ENCODE measurements at regions not wholly inside any gene's neighbourhood (a gene's known extent, or its start where the extent isn't known, plus 50 kb on each side); places are given as distances from the start of the nearest gene placed in this dataset.

DNA sequence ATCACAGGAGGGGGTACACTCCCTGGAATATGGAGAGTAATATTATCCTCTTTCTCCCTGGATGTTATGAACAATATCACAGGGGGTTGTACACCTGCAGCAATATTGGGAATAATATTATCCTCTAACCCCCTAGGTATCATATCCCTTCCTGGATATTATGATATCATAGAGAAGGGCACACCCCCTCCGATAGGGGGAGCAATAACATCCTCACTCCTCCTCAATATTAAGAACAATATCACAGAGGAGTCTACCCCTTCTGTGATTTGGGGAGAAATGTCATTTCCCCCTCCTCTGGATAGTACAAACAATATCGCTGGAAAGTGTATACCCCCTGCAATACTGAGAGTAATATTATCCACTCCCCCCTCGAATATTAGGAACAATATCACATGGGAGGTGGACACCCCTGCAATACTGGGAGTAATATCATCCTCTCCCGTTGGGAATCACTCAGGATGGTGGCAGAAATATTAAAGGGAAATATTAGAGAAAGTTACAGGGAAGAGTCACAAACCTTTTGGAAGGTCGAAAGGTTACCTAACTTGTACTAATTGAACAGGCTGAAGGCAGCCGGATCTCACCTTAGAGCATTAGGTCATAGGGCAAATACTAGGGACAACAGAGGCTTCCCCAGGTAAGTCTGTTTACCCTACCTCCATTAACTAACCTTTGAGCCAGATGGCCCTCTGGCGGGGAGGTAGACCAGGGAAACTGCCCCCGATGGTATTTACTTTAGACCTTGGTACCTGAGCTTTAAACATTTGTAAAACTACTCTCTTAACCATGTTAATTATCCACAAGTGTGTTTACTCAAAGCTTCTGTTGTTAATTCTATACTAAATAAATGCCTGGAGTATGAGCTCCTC is 57.5 kb upstream of the FREM1 start:
- no peaks in the 10 kb centered on the region for H3K27me3 ChIP-seq (ENCODE audit: low read length)
- H4K20me1 ChIP-seq (ENCODE audit: insufficient read depth, low read depth, low read length): no peaks in the 10 kb centered on the region

DNA sequence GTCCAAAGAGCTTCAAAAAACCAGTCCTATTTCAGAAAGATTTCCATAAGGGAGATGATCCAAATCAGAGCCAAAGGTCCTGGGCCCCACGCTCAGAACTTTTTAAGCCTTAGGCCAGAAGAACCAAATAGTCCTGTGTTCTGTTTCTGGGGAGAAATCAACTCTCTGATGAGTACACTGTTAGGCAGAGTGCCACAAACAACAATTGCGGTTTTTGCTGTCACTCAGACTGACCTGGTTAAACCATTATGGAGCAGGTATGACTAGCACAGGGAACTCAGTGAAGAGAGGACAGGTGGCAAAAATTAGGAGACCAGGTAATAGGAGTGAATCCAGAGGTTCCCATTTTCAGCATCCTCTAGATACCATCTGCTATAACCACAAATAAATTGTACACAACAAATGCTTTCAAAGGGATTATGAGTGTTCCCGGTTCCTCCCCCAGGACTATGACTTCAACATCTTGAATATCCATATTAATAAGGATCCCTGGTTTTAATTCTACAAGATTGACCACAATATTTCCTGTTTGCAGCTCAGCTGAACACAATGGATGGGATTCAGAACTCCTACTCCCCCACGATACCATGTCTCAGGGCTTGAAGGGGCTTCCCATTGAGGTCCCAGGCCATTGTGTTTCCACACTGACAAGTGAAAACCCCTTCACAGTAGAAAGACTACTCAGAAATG is 52.1 kb upstream of the FREM1 start:
- no peak overlapping the region for H3K9ac ChIP-seq (ENCODE audit: low read length)
- DNase-seq: no peak
- no peaks in the 10 kb centered on the region for H3K36me3 ChIP-seq (ENCODE audit: insufficient read depth, low read length)
- no peak overlapping the region for H3K4me3 ChIP-seq (ENCODE audit: low read length)
- H3K4me1 ChIP-seq (ENCODE audit: low read length): peaks cover 7% of the 10 kb centered on the region
- no peaks in the 10 kb centered on the region for H4K20me1 ChIP-seq (ENCODE audit: insufficient read depth, low read depth, low read length)
- H3K4me2 ChIP-seq (ENCODE audit: low read depth, low read length, poor library complexity, severe bottlenecking): no peak overlapping the region
- H3K79me2 ChIP-seq (ENCODE audit: low read length): no peaks in the 10 kb centered on the region
- no peaks in the 10 kb centered on the region for H3K27me3 ChIP-seq (ENCODE audit: low read length)
- no peak overlapping the region for H2AFZ ChIP-seq (ENCODE audit: low read length)
- H3K9me3 ChIP-seq (ENCODE audit: low read length): no peaks in the 10 kb centered on the region
- no peaks in the 10 kb centered on the region for H3K9me2 ChIP-seq (replicated peaks; ENCODE audit: insufficient read depth, low read length)
- no peak overlapping the region for H3K27ac ChIP-seq (ENCODE audit: low read length)

More for the DNA sequence above, 57.5 kb upstream of the FREM1 start:
- Histone ChIP-seq H3K9ac (ENCODE audit: low read length) (no peak overlapping the region), H3K79me2 (ENCODE audit: low read length) (no peaks in the 10 kb centered on the region), H2AFZ (ENCODE audit: low read length) (no peak overlapping the region), H3K9me2 (replicated peaks; ENCODE audit: insufficient read depth, low read length) (no peaks in the 10 kb centered on the region), H3K9me3 (ENCODE audit: low read length) (no peaks in the 10 kb centered on the region), H3K27ac (ENCODE audit: low read length) (no peak overlapping the region), H3K4me2 (ENCODE audit: low read depth, low read length, poor library complexity, severe bottlenecking) (no peak overlapping the region), H3K4me1 (ENCODE audit: low read length) (no peaks in the 10 kb centered on the region), H3K4me3 (ENCODE audit: low read length) (no peak overlapping the region), H3K36me3 (ENCODE audit: insufficient read depth, low read length) (no peaks in the 10 kb centered on the region)
- peak; percentile 57 for DNase-seq

DNA sequence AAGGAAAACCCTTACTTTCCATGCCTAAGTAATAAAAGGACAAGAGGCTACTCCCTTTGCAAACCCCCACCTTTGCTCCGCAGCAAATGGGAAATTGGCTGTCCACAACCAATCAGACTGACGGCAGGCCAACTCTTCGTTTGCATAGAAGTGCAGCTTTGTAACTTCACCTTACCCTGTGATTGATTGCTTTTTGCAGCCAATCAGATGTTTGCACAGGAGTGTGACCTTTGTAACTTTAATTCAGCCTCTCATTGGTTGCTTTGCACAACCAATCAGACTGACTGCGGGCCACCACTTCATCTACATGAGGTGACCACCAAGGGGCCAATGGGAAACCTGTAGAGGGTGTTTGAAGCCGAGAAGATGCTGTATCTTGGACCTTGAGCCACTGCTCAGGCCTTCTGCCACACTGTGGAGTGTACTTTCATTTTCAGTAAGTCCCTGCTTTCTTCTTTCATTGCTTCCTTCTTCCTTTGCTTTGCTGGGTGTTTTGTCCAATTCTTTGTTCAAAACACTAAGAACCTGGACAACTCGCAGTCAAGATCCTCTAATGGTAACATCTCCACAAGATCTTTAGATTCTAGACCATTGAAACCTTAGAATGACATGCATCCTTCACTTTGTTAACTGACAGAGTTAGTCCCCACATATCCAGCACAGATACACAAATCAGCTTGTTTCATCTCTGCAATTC is 51.3 kb upstream of the FREM1 start:
- Histone ChIP-seq H3K4me2 (ENCODE audit: low read depth, low read length, poor library complexity, severe bottlenecking) (peak overlapping the region; percentile 8), H3K9ac (ENCODE audit: low read length) (peak overlapping the region; percentile 35; the same call in 1 of the 2 replicates)

DNA sequence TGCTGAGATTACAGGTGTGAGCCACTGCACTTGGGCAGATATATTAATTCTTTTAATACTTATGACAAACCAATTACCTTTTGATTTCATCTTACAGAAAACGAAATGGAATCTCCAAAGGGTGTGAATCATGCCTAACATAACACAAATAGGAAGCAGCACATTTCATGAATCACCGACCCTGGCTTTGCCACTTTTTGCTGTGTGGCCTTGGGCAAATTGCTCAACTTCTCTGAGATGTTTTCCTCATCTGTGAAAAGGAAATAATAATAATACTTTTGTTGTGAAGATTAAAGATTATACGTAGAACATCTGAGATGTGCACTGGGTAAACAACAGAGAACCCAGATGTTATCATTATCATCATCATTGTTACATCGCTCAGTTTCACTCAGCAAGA is 50.7 kb upstream of the FREM1 start:
- H3K9ac ChIP-seq (ENCODE audit: low read length): no peak overlapping the region
- H3K4me3 ChIP-seq (ENCODE audit: low read length): no peak overlapping the region
- H3K4me2 ChIP-seq (ENCODE audit: low read depth, low read length, poor library complexity, severe bottlenecking): no peak overlapping the region

More for the DNA sequence above, 51.3 kb upstream of the FREM1 start:
- H3K9me2 ChIP-seq (replicated peaks; ENCODE audit: insufficient read depth, low read length): no peaks in the 10 kb centered on the region
- H2AFZ ChIP-seq (ENCODE audit: low read length): no peak overlapping the region
- no peak overlapping the region for H3K27ac ChIP-seq (ENCODE audit: low read length)
- no peaks in the 10 kb centered on the region for H3K36me3 ChIP-seq (ENCODE audit: insufficient read depth, low read length)
- H3K4me1 ChIP-seq (ENCODE audit: low read length): peaks cover 7% of the 10 kb centered on the region
- H3K9me3 ChIP-seq (ENCODE audit: low read length): no peaks in the 10 kb centered on the region
- DNase-seq: peak; percentile 48
- no peaks in the 10 kb centered on the region for H4K20me1 ChIP-seq (ENCODE audit: insufficient read depth, low read depth, low read length)
- H3K27me3 ChIP-seq (ENCODE audit: low read length): no peaks in the 10 kb centered on the region
- peak overlapping the region; percentile 43; the same call in 1 of the 2 replicates for H3K4me3 ChIP-seq (ENCODE audit: low read length)
- no peaks in the 10 kb centered on the region for H3K79me2 ChIP-seq (ENCODE audit: low read length)

More for the DNA sequence above, 50.7 kb upstream of the FREM1 start:
- Histone ChIP-seq H3K27ac (ENCODE audit: low read length) (no peak overlapping the region), H2AFZ (ENCODE audit: low read length) (no peak overlapping the region), H3K9me2 (replicated peaks; ENCODE audit: insufficient read depth, low read length) (no peaks in the 10 kb centered on the region), H3K4me1 (ENCODE audit: low read length) (peaks cover 7% of the 10 kb centered on the region), H3K36me3 (ENCODE audit: insufficient read depth, low read length) (no peaks in the 10 kb centered on the region), H3K27me3 (ENCODE audit: low read length) (no peaks in the 10 kb centered on the region), H4K20me1 (ENCODE audit: insufficient read depth, low read depth, low read length) (no peaks in the 10 kb centered on the region), H3K79me2 (ENCODE audit: low read length) (no peaks in the 10 kb centered on the region), H3K9me3 (ENCODE audit: low read length) (no peaks in the 10 kb centered on the region)
- no peak for DNase-seq

Measured in Karpas-422 (cell line).